Naive thymus-derived CD8-positive, alpha-beta T cell (primary cell): ENCODE measurements at regions not wholly inside any gene's neighbourhood (a gene's known extent, or its start where the extent isn't known, plus 50 kb on each side); places are given as distances from the start of the nearest gene placed in this dataset.
A peak's percentile ranks its signal among the peaks of the same experiment; 100 is the strongest.

ENCODE experiments used
- ATAC-seq, 2 donors: fragments of 150-1000 bp; cut with Tn5 transposase in 1 of 2; sonication (Bioruptor Pico), chemical (Tn5 transposase) in 1 of 2; 1 replicate in 1 of 2; 2 replicates in 1 of 2; pipeline ENCODE4 v1.10.0; 2021; ENCODE audit warnings: mild to moderate bottlenecking in 2 of 2, moderate library complexity in 2 of 2
- POLR2A ChIA-PET: fragments of 350-600 bp; sonication (Branson Sonifier 250); formaldehyde crosslinking; loops from one replicate; lab custom pipeline; 2021; ENCODE audit warnings: antibody characterized with exemption; lab: Charles Lee
- DNase-seq, 10 donors: peaks; one replicate each; pipeline versions ENCODE4 v3.0.0 to v3.0.0-alpha.2; 2020 to 2022
- H3K27ac Mint-ChIP-seq, 10 donors: one replicate each; pipeline ENCODE4 v1.8.0; 2020 to 2022; ENCODE audit warnings: mild to moderate bottlenecking in 10 of 10, mixed read lengths in 10 of 10, moderate library complexity in 4 of 10, inconsistent platforms in 1 of 10
- H3K27me3 Mint-ChIP-seq, 5 donors: one replicate each; pipeline ENCODE4 v1.8.0; 2021 to 2022; ENCODE audit warnings: mixed read lengths in 5 of 5
- H3K36me3 Mint-ChIP-seq, 3 donors: one replicate each; pipeline ENCODE4 v1.8.0; 2020 to 2022; ENCODE audit warnings: mixed read lengths in 3 of 3, mild to moderate bottlenecking in 2 of 3, inconsistent platforms in 1 of 3
- H3K4me1 Mint-ChIP-seq, 4 donors: one replicate each; pipeline ENCODE4 v1.8.0; 2021 to 2022; ENCODE audit warnings: mixed read lengths in 4 of 4
- H3K4me3 Mint-ChIP-seq, 10 donors: one replicate each; pipeline ENCODE4 v1.8.0; 2020 to 2022; ENCODE audit warnings: mild to moderate bottlenecking in 10 of 10, mixed read lengths in 10 of 10, moderate library complexity in 6 of 10, inconsistent platforms in 1 of 10
- H3K9me3 Mint-ChIP-seq, 9 donors: one replicate each; pipeline ENCODE4 v1.8.0; 2020 to 2022; ENCODE audit warnings: mixed read lengths in 9 of 9, mild to moderate bottlenecking in 3 of 9, inconsistent platforms in 1 of 9, moderate library complexity in 1 of 9

- DNase-seq (no peak), ATAC-seq (no peak)
- H3K27me3 Mint-ChIP-seq: peaks cover 2 to 13% (median 11%) of the 10 kb centered on the region in 5 donors
- no peak overlapping the region for H3K4me3 Mint-ChIP-seq
- peaks cover 0 to 10% (median 0%) of the 10 kb centered on the region in 3 donors for H3K36me3 Mint-ChIP-seq
- no peak overlapping the region for H3K27ac Mint-ChIP-seq
- H3K4me1 Mint-ChIP-seq: no peaks in the 10 kb centered on the region
- POLR2A ChIA-PET: no interaction called here
- H3K9me3 Mint-ChIP-seq: peaks cover 5 to 27% (median 12%) of the 10 kb centered on the region in 9 donors
Measured at GRCh38 chr6:159372333-159372732, 203.1 kb downstream of the FNDC1 start.

GRCh38 chr6:159360306-159360705 is 191.1 kb downstream of the FNDC1 start:
- H3K27me3 Mint-ChIP-seq: peaks cover 7 to 40% (median 22%) of the 10 kb centered on the region in 5 donors
- H3K36me3 Mint-ChIP-seq: peaks cover 0 to 8% (median 0%) of the 10 kb centered on the region in 3 donors
- no peaks in the 10 kb centered on the region for H3K4me1 Mint-ChIP-seq
- DNase-seq (no peak), ATAC-seq (no peak)
- peaks cover 0 to 3% (median 0%) of the 10 kb centered on the region in 9 donors for H3K9me3 Mint-ChIP-seq
- H3K4me3 Mint-ChIP-seq: no peak overlapping the region
- POLR2A ChIA-PET: no interaction called here
- H3K27ac Mint-ChIP-seq: no peak overlapping the region

GRCh38 chr6:159359581-159360297 is 190.5 kb downstream of the FNDC1 start:
- H3K27ac Mint-ChIP-seq: no peak overlapping the region
- H3K36me3 Mint-ChIP-seq: peaks cover 0 to 8% (median 0%) of the 10 kb centered on the region in 3 donors
- peaks cover 0 to 3% (median 0%) of the 10 kb centered on the region in 9 donors for H3K9me3 Mint-ChIP-seq
- POLR2A ChIA-PET: no interaction called here
- DNase-seq (no peak), ATAC-seq (no peak)
- H3K4me1 Mint-ChIP-seq: no peaks in the 10 kb centered on the region
- no peak overlapping the region for H3K4me3 Mint-ChIP-seq
- H3K27me3 Mint-ChIP-seq: peaks cover 8 to 41% (median 23%) of the 10 kb centered on the region in 5 donors

GRCh38 chr6:159358562-159358961 is 189.4 kb downstream of the FNDC1 start:
- peaks cover 0 to 2% (median 0%) of the 10 kb centered on the region in 9 donors for H3K9me3 Mint-ChIP-seq
- H3K27me3 Mint-ChIP-seq: peaks cover 3 to 36% (median 17%) of the 10 kb centered on the region in 5 donors
- no peak for DNase-seq
- ATAC-seq: no peak
- POLR2A ChIA-PET: no interaction called here
- H3K27ac Mint-ChIP-seq: no peak overlapping the region
- H3K4me3 Mint-ChIP-seq: no peak overlapping the region
- no peaks in the 10 kb centered on the region for H3K4me1 Mint-ChIP-seq
- H3K36me3 Mint-ChIP-seq: no peaks in the 10 kb centered on the region

- no peaks in the 10 kb centered on the region for H3K4me1 Mint-ChIP-seq
- peaks cover 3 to 36% (median 16%) of the 10 kb centered on the region in 5 donors for H3K27me3 Mint-ChIP-seq
- POLR2A ChIA-PET: no interaction called here
- H3K9me3 Mint-ChIP-seq: peaks cover 0 to 2% (median 0%) of the 10 kb centered on the region in 9 donors
- ATAC-seq: no peak
- no peak overlapping the region for H3K4me3 Mint-ChIP-seq
- H3K27ac Mint-ChIP-seq: no peak overlapping the region
- H3K36me3 Mint-ChIP-seq: no peaks in the 10 kb centered on the region
- no peak for DNase-seq
Measured at GRCh38 chr6:159357211-159357915, 188.2 kb downstream of the FNDC1 start.

- ATAC-seq (no peak), DNase-seq (no peak)
- Mint-ChIP-seq H3K36me3 (no peaks in the 10 kb centered on the region), H3K27me3 (peaks cover 8 to 53% (median 24%) of the 10 kb centered on the region in 5 donors), H3K4me1 (no peaks in the 10 kb centered on the region), H3K4me3 (no peak overlapping the region), H3K27ac (no peak overlapping the region), H3K9me3 (peaks cover 0 to 3% (median 0%) of the 10 kb centered on the region in 9 donors)
- POLR2A ChIA-PET: no interaction called here
Measured at GRCh38 chr6:159353193-159353592, 184.0 kb downstream of the FNDC1 start.

GRCh38 chr6:159351707-159352106 is 182.5 kb downstream of the FNDC1 start:
- ATAC-seq (no peak), DNase-seq (no peak)
- Mint-ChIP-seq H3K4me1 (no peaks in the 10 kb centered on the region), H3K4me3 (no peak overlapping the region), H3K36me3 (no peaks in the 10 kb centered on the region), H3K9me3 (peaks cover 0 to 3% (median 0%) of the 10 kb centered on the region in 9 donors), H3K27me3 (peaks cover 8 to 40% (median 21%) of the 10 kb centered on the region in 5 donors), H3K27ac (no peak overlapping the region)
- POLR2A ChIA-PET: no interaction called here

GRCh38 chr6:159349915-159350314 is 180.7 kb downstream of the FNDC1 start:
- Mint-ChIP-seq H3K27me3 (peaks cover 2 to 26% (median 14%) of the 10 kb centered on the region in 5 donors), H3K27ac (no peak overlapping the region), H3K4me1 (no peaks in the 10 kb centered on the region), H3K4me3 (no peak overlapping the region), H3K9me3 (peaks cover 0 to 3% (median 0%) of the 10 kb centered on the region in 9 donors), H3K36me3 (no peaks in the 10 kb centered on the region)
- no peak for DNase-seq
- no peak for ATAC-seq
- POLR2A ChIA-PET: no interaction called here

- peaks cover 0 to 28% (median 6%) of the 10 kb centered on the region in 5 donors for H3K27me3 Mint-ChIP-seq
Measured at GRCh38 chr6:159343709-159344108, 174.5 kb downstream of the FNDC1 start.

GRCh38 chr6:159342146-159342545 is 172.9 kb downstream of the FNDC1 start:
- peaks cover 11 to 52% (median 32%) of the 10 kb centered on the region in 9 donors for H3K9me3 Mint-ChIP-seq

More at GRCh38 chr6:159343709-159344108, 174.5 kb downstream of the FNDC1 start:
- Mint-ChIP-seq H3K27ac (no peak overlapping the region), H3K36me3 (peaks cover 0 to 18% (median 0%) of the 10 kb centered on the region in 3 donors), H3K9me3 (peaks cover 9 to 44% (median 21%) of the 10 kb centered on the region in 9 donors), H3K4me1 (no peaks in the 10 kb centered on the region), H3K4me3 (no peak overlapping the region)
- no peak for ATAC-seq
- DNase-seq: no peak
- POLR2A ChIA-PET: no interaction called here

GRCh38 chr6:159334068-159334467 is 164.9 kb downstream of the FNDC1 start:
- peaks cover 12 to 49% (median 37%) of the 10 kb centered on the region in 9 donors for H3K9me3 Mint-ChIP-seq
- POLR2A ChIA-PET: no interaction called here
- DNase-seq: no peak
- H3K36me3 Mint-ChIP-seq: peaks cover 0 to 35% (median 2%) of the 10 kb centered on the region in 3 donors
- no peak overlapping the region for H3K4me3 Mint-ChIP-seq
- H3K27me3 Mint-ChIP-seq: peaks cover 15 to 34% (median 20%) of the 10 kb centered on the region in 5 donors
- no peaks in the 10 kb centered on the region for H3K4me1 Mint-ChIP-seq
- H3K27ac Mint-ChIP-seq: no peak overlapping the region
- ATAC-seq: no peak

More at GRCh38 chr6:159342146-159342545, 172.9 kb downstream of the FNDC1 start:
- Mint-ChIP-seq H3K4me1 (no peaks in the 10 kb centered on the region), H3K27me3 (peaks cover 7 to 32% (median 7%) of the 10 kb centered on the region in 5 donors), H3K4me3 (no peak overlapping the region), H3K27ac (no peak overlapping the region), H3K36me3 (peaks cover 0 to 25% (median 0%) of the 10 kb centered on the region in 3 donors)
- DNase-seq (no peak), ATAC-seq (no peak)
- POLR2A ChIA-PET: no interaction called here

- ATAC-seq (no peak), DNase-seq (no peak)
- peak overlapping the region in 1 of 10 donors; percentile 18 for H3K27ac Mint-ChIP-seq
- peaks cover 0 to 19% (median 0%) of the 10 kb centered on the region in 3 donors for H3K36me3 Mint-ChIP-seq
- POLR2A ChIA-PET: no interaction called here
- H3K9me3 Mint-ChIP-seq: peaks cover 4 to 25% (median 22%) of the 10 kb centered on the region in 9 donors
- peaks cover 11 to 25% (median 14%) of the 10 kb centered on the region in 5 donors for H3K27me3 Mint-ChIP-seq
- H3K4me3 Mint-ChIP-seq: no peak overlapping the region
- H3K4me1 Mint-ChIP-seq: no peaks in the 10 kb centered on the region
Measured at GRCh38 chr6:159331451-159331850, 162.3 kb downstream of the FNDC1 start.

GRCh38 chr6:159329081-159329480 is 159.9 kb downstream of the FNDC1 start:
- Mint-ChIP-seq H3K27ac (no peak overlapping the region), H3K9me3 (peaks cover 4 to 20% (median 15%) of the 10 kb centered on the region in 9 donors), H3K27me3 (peaks cover 5 to 24% (median 8%) of the 10 kb centered on the region in 5 donors), H3K4me3 (no peak overlapping the region), H3K36me3 (peaks cover 0 to 17% (median 0%) of the 10 kb centered on the region in 3 donors), H3K4me1 (no peaks in the 10 kb centered on the region)
- DNase-seq: no peak
- POLR2A ChIA-PET: no interaction called here
- ATAC-seq: no peak
